22Rv1 (cell line): ENCODE measurements at regions not wholly inside any gene's neighbourhood (a gene's known extent, or its start where the extent isn't known, plus 50 kb on each side); places are given as distances from the start of the nearest gene placed in this dataset.

ENCODE experiments used
- H3K27ac ChIP-seq: fragments of 450-650 bp; 2 replicates; pipeline ENCODE4 v1.5.1; 2017
- CTCF ChIP-seq: fragments of 450-650 bp; IDR thresholded peaks from 2 replicates; pipeline ENCODE4 v1.5.1; 2017; ENCODE audit warnings: mild to moderate bottlenecking
- ZFX ChIP-seq: fragments of 450-650 bp; IDR thresholded peaks from 2 replicates; pipeline ENCODE4 v1.6.1; 2017; ENCODE audit warnings: antibody characterized with exemption, borderline replicate concordance

DNA sequence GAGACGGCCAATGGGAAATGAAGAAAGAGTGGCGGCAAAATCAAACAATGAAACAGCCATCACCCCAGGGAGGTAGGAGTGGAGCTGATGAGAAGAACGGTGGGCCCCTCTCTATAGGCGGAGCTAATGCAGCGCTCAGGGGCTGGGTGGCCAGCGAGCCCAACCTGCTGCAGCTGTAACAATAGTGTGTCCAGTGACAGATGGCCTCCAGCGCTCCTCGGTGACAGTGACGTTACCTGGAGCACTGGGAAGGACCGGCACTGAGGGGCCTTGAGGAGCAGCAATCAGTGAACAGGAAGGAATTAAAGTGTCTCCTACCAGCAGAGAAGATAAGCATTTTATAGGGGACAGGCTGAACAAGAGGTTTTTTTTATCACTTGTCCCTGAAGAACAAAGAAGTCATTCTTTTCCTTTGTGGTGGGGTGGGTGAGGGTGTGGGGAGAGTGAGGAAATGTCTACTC lies 81.6 kb downstream of the FOXA2 start:
- TF ChIP-seq ZFX (no peak), CTCF (no peak)
- no peak overlapping the region for H3K27ac ChIP-seq

- TF ChIP-seq CTCF: no peak
- no peak for TF ChIP-seq ZFX
- H3K27ac ChIP-seq: no peak overlapping the region
Observed at GRCh38 chr20:22501566-22502344, 82.6 kb downstream of the FOXA2 start.

- no peak overlapping the region for H3K27ac ChIP-seq
- TF ChIP-seq CTCF (no peak), ZFX (no peak)
Observed at GRCh38 chr20:22501034-22501433, 83.3 kb downstream of the FOXA2 start.

DNA sequence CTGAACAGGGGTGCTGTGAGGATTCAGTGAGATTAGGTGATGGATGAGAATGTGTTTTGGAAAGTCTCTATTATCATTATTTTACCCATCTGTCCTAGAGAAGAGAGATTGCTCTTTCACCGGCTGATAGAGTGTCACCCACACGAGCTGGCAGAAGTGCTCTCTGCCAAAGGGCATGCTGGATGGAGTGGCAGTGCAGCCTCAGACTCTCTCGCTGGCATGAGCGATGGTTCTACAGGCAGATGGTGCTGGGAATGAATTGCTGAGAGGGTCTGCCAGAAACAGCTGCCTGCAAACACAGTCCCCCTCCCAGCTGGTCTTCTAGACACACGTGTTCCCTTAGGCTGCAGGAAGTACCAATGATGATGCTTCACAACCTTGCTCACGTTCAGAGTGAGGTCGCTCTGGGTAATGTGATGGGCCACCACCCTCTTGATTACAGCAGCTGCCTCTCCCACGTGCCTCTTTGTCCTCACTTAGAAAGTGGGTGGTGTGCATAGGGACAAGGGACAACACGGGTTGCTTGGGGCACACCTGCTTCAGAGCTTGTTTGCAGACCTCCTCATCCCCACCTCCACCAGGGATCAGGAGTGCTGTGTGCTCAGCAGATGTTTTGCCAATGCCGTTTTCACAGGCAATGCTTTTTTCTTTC lies 84.7 kb downstream of the FOXA2 start:
- TF ChIP-seq ZFX: no peak
- no peak for TF ChIP-seq CTCF
- H3K27ac ChIP-seq: no peak overlapping the region

DNA sequence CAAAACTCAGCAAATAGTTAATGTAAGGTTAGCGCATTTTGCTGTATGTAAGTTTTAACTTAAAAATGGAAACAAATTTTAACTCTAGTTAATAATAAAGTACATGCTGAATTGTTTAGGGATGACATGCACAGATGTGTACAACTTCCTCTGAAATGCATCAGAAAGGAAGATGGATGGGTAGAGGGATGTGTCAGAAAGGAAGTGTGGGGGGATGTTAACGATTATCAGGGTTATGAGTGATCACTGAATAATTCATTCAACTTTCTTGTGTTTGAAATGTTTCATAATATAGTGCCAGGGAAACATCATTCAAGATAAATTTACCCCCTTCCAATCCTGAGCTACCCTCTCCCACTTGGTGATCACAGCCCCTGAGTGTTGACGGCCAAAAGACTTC lies 87.6 kb downstream of the FOXA2 start:
- no peak overlapping the region for H3K27ac ChIP-seq
- TF ChIP-seq CTCF (no peak), ZFX (no peak)

GRCh38 chr20:22495789-22496188 lies 88.6 kb downstream of the FOXA2 start:
- H3K27ac ChIP-seq: no peak overlapping the region
- no peak for TF ChIP-seq CTCF
- TF ChIP-seq ZFX: no peak

GRCh38 chr20:22495172-22495571 lies 89.2 kb downstream of the FOXA2 start:
- H3K27ac ChIP-seq: no peak overlapping the region
- TF ChIP-seq CTCF: no peak
- no peak for TF ChIP-seq ZFX
